ENCODE measurements at regions not wholly inside any gene's neighbourhood (a gene's known extent, or its start where the extent isn't known, plus 50 kb on each side); places are given as distances from the start of the nearest gene placed in this dataset.
"Not testable (repeated sequence)": the region's sequence is repeated elsewhere in the genome, so short reads cannot be mapped to it uniquely, and the experiment has no call there.

GRCh38 chr6:140849456-140849855 lies 1283.3 kb upstream of the GJE1 start:
- DNase-seq (ENCODE audit: low spot score) = no peak

DNA sequence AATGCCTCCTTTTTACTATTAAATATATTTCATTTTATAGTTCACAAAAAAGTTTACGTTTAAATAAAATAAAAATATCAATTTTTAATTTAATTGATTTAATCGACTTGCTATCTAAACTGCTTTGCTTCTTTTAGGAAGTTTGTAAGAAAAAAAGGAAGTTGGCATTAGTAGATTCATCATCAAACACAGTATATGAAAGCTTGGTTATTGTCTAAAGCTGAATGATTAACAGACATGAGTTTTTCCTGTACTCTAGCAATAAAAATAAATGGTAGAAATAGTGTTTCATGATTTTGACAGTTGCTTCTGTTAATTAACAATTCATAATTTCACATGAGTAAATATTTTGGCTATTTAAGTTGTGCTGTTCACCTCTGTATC lies 1285.5 kb upstream of the GJE1 start:
- DNase-seq (ENCODE audit: low spot score) = no peak

DNA sequence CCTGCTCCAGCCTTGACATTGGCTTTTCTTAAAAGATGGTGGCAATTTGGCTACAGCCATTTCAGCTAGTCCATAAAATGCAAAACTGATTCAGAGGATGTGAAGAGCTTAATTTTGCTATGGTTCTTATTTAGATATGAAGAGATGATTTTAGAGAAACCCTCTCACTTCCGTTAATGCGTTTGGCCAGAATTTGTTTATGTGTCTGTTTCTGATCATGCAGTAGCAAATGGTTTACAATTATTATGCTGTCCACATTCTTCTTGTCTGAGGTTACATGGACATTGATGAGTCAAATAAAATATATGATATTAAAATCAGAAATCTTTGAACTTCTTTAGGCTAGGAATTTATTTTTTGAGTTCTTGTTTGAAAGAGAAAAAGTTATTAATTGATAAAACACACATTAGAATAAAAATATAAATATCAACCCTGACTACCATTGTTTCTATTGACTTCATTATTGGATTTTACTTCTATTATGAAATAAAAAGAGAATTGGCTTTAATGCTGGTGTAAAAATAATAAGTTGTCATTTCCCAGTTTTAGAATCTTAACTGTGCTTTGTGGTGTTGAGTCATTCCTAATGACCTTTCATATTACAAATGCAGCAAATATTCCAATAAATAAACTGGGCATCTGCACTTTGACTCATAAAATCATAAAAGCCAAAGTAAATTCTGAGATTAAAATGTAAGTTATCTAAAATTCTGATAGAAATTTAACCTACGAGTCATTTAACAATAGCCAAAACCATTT lies 1286.0 kb upstream of the GJE1 start:
- no peak for DNase-seq (ENCODE audit: low spot score)

DNA sequence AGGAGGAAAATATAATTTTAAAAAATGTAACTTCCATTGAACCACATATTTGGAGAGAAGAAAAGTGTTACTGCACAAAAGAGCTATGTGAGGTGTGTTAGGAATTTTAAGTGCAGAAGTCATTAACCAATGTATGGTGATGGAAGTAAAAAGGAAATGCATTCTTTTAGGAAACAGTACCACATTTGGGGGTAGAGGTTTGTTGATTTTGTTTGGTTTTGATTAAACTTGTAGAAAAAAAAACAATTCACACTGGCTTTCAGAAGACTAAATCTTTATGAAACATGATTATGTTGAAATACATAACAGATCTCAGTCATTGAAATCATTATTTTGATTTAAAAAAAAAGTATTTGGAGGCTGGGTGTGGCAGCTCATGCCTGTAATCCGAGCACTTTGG lies 1287.0 kb upstream of the GJE1 start:
- no peak for DNase-seq (ENCODE audit: low spot score)

GRCh38 chr6:140844167-140844566 lies 1288.6 kb upstream of the GJE1 start:
- DNase-seq (ENCODE audit: low spot score) = no peak

- no peak for DNase-seq (ENCODE audit: low spot score)
Measured at GRCh38 chr6:140833408-140833807, 1299.3 kb upstream of the GJE1 start.

- DNase-seq (ENCODE audit: low spot score) = no peak
Measured at GRCh38 chr6:140830666-140831065, 1302.1 kb upstream of the GJE1 start.

- DNase-seq (ENCODE audit: low spot score) = no peak
Measured at GRCh38 chr6:140828856-140829255, 1303.9 kb upstream of the GJE1 start.

GRCh38 chr6:140827593-140827992 lies 1305.1 kb upstream of the GJE1 start:
- no peak for DNase-seq (ENCODE audit: low spot score)

DNA sequence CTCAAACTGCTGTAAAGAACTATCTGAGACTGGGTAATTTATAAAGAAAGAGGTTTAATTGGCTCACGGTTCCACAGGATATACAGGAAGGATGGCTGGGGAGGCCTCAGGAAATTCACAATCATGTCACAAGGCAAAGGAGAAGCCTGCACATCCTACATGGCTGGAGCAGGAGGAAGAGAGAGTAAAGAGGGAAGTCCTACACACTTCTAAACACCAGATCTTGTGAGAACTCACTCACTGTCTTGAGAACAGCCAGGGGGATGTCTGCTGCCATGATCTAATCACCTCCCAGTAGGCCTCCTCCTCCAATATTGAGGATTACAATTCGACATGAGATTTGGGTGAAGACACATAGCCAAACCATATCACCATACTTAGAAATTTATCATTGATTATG lies 1307.0 kb upstream of the GJE1 start:
- DNase-seq (ENCODE audit: low spot score) = no peak

DNA sequence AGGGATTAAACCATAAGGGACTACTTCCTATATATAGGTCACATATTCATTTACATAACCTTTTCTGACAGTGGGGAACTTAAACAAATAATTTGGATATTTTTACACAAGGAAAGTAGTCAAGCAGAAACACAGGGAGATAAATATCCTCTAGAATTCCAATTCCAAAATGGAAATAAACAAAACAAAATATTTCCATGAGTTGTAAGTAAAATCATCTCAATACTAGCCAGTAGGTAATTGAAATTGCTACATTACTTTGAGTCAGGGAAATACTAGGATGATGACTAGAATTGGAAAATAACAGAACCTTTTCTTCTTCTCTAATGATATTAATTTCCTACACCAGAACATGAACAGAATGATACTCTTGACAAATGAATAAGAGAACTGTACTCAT lies 1308.1 kb upstream of the GJE1 start:
- DNase-seq (ENCODE audit: low spot score) = no peak

DNA sequence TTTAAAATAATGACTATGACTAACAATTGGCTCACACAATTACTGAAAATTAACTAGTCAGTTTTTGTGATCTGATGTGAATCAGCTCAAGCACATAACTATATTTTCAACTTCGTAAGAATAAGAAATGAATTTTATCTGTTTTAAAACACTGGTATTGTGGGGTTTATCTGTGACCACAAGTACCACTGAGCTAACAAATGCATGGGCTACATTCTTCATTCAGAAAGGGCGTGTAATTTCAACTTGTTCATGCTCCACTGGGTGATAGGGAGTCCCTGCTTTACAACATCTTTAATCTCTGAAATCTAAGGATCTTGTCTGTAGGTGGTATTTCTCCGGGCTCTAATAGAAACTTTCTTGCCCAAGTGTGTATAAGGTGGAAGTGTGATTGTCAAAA lies 1311.5 kb upstream of the GJE1 start:
- no peak for DNase-seq (ENCODE audit: low spot score)

- DNase-seq (ENCODE audit: low spot score) = no peak
Measured at GRCh38 chr6:140817176-140817575, 1315.5 kb upstream of the GJE1 start.

DNA sequence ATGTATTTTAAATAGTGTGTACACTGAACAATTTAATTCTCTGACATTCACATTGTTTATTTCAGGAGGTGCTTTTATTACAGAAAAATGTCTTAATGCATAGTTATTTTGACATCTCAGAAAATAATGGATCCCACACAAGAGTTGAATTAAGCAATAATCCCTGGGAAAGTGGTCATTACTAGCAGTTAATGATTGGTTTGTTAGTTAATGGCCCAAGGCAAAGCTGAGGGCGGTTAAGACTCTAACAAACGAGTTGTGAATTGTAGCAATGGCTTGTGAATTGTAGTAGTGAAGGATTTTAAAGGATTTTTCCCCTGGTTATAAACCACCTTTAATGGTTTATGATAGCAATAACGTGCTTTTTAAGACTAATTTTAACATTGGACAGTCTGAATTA lies 1316.0 kb upstream of the GJE1 start:
- no peak for DNase-seq (ENCODE audit: low spot score)

- no peak for DNase-seq (ENCODE audit: low spot score)
Measured at GRCh38 chr6:140812636-140813035, 1320.1 kb upstream of the GJE1 start.

- DNase-seq (ENCODE audit: low spot score) = no peak
Measured at GRCh38 chr6:140811642-140812041, 1321.1 kb upstream of the GJE1 start.

DNA sequence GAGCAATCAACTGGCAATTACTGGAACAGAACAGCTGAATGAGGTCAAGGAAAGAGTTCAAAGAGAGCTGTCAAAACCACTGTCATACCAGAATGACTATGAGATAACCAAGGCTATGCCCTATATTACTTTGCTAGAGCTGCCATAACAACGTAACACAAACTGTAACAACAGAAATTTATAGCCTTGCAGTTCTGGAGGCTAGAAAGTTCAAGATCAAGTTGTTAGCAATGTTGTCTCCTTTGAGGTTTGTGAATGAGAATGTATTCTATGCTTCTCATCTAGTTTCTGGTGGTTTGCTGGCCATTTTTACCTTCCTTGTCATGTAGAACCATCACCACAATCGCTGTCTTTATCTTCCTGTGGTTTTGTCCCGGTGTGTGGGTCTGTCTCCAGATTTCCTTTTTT lies 1323.0 kb upstream of the GJE1 start:
- DNase-seq (ENCODE audit: low spot score) = no peak

DNA sequence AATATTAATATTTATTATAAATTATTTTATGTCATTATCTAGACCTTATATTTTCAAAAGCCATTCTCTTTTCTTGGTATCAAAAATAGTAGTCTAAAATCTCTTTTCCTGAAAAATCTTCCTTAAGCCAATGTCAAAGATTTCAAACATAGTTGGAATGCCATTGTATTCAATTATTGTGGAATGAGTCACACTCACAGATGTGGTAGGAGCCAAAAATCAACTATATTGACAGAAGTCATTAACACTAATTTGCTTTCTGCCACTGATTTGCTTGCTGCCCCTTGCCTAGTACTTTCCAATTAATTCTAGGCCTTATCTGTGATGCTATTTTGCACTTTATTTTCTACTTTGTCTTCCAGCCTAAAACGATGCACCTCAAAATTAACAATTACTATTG lies 1326.3 kb upstream of the GJE1 start:
- no peak for DNase-seq (ENCODE audit: low spot score)

- DNase-seq (ENCODE audit: low spot score) = no peak
Measured at GRCh38 chr6:140794544-140794943, 1338.2 kb upstream of the GJE1 start.

- no peak for DNase-seq (ENCODE audit: low spot score)
Measured at GRCh38 chr6:140790109-140790508, 1342.6 kb upstream of the GJE1 start.

- no peak for DNase-seq (ENCODE audit: low spot score)
Measured at GRCh38 chr6:140789466-140789865, 1343.3 kb upstream of the GJE1 start.

DNA sequence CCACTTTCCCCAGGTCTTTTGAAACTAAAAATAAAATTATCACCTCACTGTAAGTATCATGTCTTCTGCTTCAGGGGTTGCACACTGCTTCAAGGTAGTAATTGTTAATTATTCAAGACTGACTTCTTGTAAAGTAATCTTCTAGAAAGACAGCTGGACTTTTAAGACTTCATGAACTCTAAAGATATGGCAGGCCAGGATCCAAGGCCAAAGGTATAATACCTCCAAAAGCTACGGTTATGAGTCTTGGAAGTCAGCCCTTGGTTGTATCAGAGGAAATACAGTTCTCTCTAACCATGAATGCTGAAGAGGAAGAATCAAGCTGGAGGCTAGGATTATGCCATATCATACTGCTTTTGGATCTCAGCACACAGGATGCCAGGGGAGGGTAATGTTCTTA lies 1346.8 kb upstream of the GJE1 start:
- DNase-seq (ENCODE audit: low spot score) = no peak

DNA sequence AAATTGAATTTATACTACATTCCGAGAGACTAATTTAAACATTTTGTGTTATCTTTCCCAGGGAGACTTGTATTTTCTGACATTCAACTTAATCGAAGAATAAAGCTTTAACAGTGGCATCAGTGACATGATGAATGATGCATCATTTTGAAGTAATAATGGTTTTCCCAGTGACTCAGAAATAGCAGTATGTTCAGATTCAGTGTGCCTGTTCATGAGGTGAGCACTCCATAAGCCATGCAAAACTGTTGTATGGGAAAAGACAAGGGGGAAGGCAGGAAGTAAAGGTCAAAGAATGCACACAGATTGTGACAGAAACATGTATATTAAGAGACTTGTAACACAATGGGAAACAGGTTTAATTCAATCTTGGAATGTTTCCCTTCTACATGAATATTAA lies 1348.2 kb upstream of the GJE1 start:
- no peak for DNase-seq (ENCODE audit: low spot score)

GRCh38 chr6:140783504-140783903 lies 1349.2 kb upstream of the GJE1 start:
- DNase-seq (ENCODE audit: low spot score) = not testable (repeated sequence)
